ENCODE measurements at regions not wholly inside any gene's neighbourhood (a gene's known extent, or its start where the extent isn't known, plus 50 kb on each side); places are given as distances from the start of the nearest gene placed in this dataset.

GRCh38 chr12:67002720-67003119, 266.4 kb upstream of the CAND1 start:
- H3K9me3 ChIP-seq (ENCODE audit: control insufficient read depth, low read length): no peaks in the 10 kb centered on the region
- intact Hi-C loops (cut with DNase I): no loop called here
- WGBS, 2 donors: 56 to 75% methylated on average over 2 of the region's 2 CpGs
- H3K27ac ChIP-seq (ENCODE audit: low read depth in 1 of 2, low read length in 2 of 2): no peak overlapping the region
- DNase-seq (no peak), ATAC-seq (ENCODE audit: low FRiP score) (no peak)
- no peaks in the 10 kb centered on the region for H3K36me3 ChIP-seq (ENCODE audit: control insufficient read depth in 1 of 2, insufficient read depth in 2 of 2, low read length in 1 of 2)
- H3K4me1 ChIP-seq (ENCODE audit: control insufficient read depth in 1 of 2, insufficient read depth in 2 of 2, low read length in 2 of 2): no peaks in the 10 kb centered on the region
- H3K4me3 ChIP-seq (ENCODE audit: low read length in 2 of 2): no peak overlapping the region
- no peaks in the 10 kb centered on the region for H3K27me3 ChIP-seq (ENCODE audit: control insufficient read depth in 1 of 2, insufficient read depth in 2 of 2, low read length in 1 of 2)

DNA sequence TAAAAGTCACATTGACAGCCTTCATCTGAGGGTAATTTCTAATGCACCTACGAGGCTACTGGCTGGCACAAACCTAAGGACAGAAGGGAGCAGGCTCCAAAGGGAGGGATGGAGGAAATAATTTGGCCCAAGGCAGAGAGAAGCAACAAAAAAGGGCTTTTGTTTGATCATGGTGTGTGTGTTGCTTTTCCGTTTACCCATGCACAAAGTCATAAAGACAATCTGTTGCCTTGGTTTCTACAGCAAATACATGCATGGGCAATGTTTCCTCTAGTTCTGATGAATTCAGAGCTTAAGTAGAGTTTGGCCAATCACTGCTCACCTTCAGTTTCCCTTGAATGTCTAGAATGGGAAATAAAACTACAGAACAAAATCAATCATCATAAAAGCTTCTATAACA, 262.5 kb upstream of the CAND1 start:
- no peaks in the 10 kb centered on the region for H3K36me3 ChIP-seq (ENCODE audit: control insufficient read depth in 1 of 2, insufficient read depth in 2 of 2, low read length in 1 of 2)
- 63 to 81% methylated on average over 2 of the region's 2 CpGs for WGBS, 2 donors
- no peak for ATAC-seq (ENCODE audit: low FRiP score)
- H3K4me3 ChIP-seq (ENCODE audit: low read length in 2 of 2): no peak overlapping the region
- DNase-seq: no peak
- H3K27me3 ChIP-seq (ENCODE audit: control insufficient read depth in 1 of 2, insufficient read depth in 2 of 2, low read length in 1 of 2): no peaks in the 10 kb centered on the region
- no peaks in the 10 kb centered on the region for H3K4me1 ChIP-seq (ENCODE audit: control insufficient read depth in 1 of 2, insufficient read depth in 2 of 2, low read length in 2 of 2)
- H3K27ac ChIP-seq (ENCODE audit: low read depth in 1 of 2, low read length in 2 of 2): no peak overlapping the region
- intact Hi-C loops (cut with DNase I): no loop called here
- no peaks in the 10 kb centered on the region for H3K9me3 ChIP-seq (ENCODE audit: control insufficient read depth, low read length)

DNA sequence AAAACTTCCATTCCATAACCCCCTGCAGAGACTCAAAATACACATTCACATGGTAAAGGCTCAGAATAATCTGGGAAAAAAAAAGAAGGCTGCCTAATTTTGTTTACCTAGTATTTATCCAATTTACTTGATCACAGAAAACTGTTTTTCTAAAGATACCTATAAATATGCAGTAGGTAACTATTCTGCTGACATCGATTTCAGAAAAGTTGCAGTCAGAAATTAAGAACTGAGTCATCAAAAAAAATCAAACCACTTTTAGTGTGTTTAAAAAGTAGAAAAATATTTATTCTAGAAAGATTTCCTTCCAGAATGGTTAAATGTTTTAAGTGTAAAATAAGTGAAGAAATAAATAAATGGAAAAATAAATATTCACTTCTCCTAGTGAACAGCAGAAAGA, 254.5 kb upstream of the CAND1 start:
- Histone ChIP-seq H3K36me3 (ENCODE audit: control insufficient read depth in 1 of 2, insufficient read depth in 2 of 2, low read length in 1 of 2) (no peaks in the 10 kb centered on the region), H3K27ac (ENCODE audit: low read depth in 1 of 2, low read length in 2 of 2) (no peak overlapping the region), H3K4me1 (ENCODE audit: control insufficient read depth in 1 of 2, insufficient read depth in 2 of 2, low read length in 2 of 2) (no peaks in the 10 kb centered on the region), H3K9me3 (ENCODE audit: control insufficient read depth, low read length) (peaks cover 3% of the 10 kb centered on the region), H3K4me3 (ENCODE audit: low read length in 2 of 2) (no peak overlapping the region), H3K27me3 (ENCODE audit: control insufficient read depth in 1 of 2, insufficient read depth in 2 of 2, low read length in 1 of 2) (no peaks in the 10 kb centered on the region)
- WGBS, 2 donors: 68 to 82% methylated on average over 1 of the region's 1 CpG
- no peak for ATAC-seq (ENCODE audit: low FRiP score)
- no peak for DNase-seq
- intact Hi-C loops (cut with DNase I): no loop called here

- Histone ChIP-seq H3K27me3 (ENCODE audit: control insufficient read depth in 1 of 2, insufficient read depth in 2 of 2, low read length in 1 of 2) (no peaks in the 10 kb centered on the region), H3K4me1 (ENCODE audit: control insufficient read depth in 1 of 2, insufficient read depth in 2 of 2, low read length in 2 of 2) (no peaks in the 10 kb centered on the region), H3K36me3 (ENCODE audit: control insufficient read depth in 1 of 2, insufficient read depth in 2 of 2, low read length in 1 of 2) (no peaks in the 10 kb centered on the region), H3K4me3 (ENCODE audit: low read length in 2 of 2) (no peak overlapping the region), H3K9me3 (ENCODE audit: control insufficient read depth, low read length) (peaks cover 3% of the 10 kb centered on the region), H3K27ac (ENCODE audit: low read depth in 1 of 2, low read length in 2 of 2) (no peak overlapping the region)
- intact Hi-C loops (cut with DNase I): no loop called here
- ATAC-seq (ENCODE audit: low FRiP score) (no peak), DNase-seq (no peak)
- WGBS, 2 donors: 96 to 97% methylated on average over 5 of the region's 5 CpGs
These were observed 251.1 kb upstream of the CAND1 start for GRCh38 chr12:67018105-67018504.

DNA sequence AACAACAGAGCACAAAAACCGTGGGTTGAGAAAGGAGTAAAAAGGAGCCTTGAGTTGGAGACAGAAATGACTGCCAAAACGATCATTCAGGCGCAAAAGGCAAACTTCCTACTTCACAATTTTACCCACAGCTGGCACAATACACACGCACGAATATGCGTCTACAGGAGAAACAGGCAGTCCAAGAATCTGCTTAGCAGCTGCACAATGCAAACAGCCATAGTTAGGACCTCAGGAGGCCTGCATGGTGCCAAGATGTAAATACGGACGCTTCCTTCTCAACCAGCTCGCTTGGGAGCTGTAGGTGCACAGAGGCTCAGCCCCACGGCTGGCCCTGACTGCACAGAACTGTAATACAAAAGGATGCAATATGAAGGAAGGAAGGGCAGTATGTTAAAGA, 250.1 kb upstream of the CAND1 start:
- DNase-seq: no peak
- H3K27ac ChIP-seq (ENCODE audit: low read depth in 1 of 2, low read length in 2 of 2): no peak overlapping the region
- H3K4me1 ChIP-seq (ENCODE audit: control insufficient read depth in 1 of 2, insufficient read depth in 2 of 2, low read length in 2 of 2): no peaks in the 10 kb centered on the region
- H3K27me3 ChIP-seq (ENCODE audit: control insufficient read depth in 1 of 2, insufficient read depth in 2 of 2, low read length in 1 of 2): no peaks in the 10 kb centered on the region
- no peak overlapping the region for H3K4me3 ChIP-seq (ENCODE audit: low read length in 2 of 2)
- intact Hi-C loops (cut with DNase I): no loop called here
- ATAC-seq (ENCODE audit: low FRiP score): no peak
- H3K36me3 ChIP-seq (ENCODE audit: control insufficient read depth in 1 of 2, insufficient read depth in 2 of 2, low read length in 1 of 2): no peaks in the 10 kb centered on the region
- peaks cover 3% of the 10 kb centered on the region for H3K9me3 ChIP-seq (ENCODE audit: control insufficient read depth, low read length)
- 16 to 22% methylated on average over 10 of the region's 10 CpGs for WGBS, 2 donors

DNA sequence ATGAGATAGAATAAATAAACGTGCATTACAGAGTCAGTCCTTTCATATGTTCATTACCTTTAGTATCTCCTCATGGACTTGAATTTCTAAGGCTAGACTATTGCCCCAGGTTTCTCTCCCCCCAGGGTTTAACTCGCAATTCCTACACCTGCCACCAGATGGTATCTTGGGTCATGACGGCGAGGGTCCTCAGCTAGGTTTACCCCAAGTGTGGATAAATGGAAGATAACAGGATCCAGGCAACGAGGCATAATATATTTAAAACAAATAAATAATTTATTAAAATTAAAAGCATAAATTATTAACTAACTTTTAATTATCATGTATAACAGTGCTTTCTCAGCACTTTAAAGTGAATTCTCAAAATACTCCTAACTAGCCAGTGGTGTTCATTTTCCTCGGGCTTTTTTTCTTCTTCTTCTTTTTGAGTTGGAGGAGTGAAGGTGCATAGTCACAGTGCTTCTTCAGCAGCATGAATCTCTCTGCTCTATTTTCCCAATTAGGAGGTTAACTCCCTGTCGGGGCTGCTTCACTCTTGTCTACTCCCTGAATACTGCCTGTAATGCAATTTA, 243.5 kb upstream of the CAND1 start:
- no peaks in the 10 kb centered on the region for H3K4me1 ChIP-seq (ENCODE audit: control insufficient read depth in 1 of 2, insufficient read depth in 2 of 2, low read length in 2 of 2)
- ATAC-seq (ENCODE audit: low FRiP score): no peak
- WGBS, 2 donors: 41 to 45% methylated on average over 7 of the region's 7 CpGs
- intact Hi-C loops (cut with DNase I): no loop called here
- H3K27me3 ChIP-seq (ENCODE audit: control insufficient read depth in 1 of 2, insufficient read depth in 2 of 2, low read length in 1 of 2): no peaks in the 10 kb centered on the region
- no peak overlapping the region for H3K4me3 ChIP-seq (ENCODE audit: low read length in 2 of 2)
- DNase-seq: no peak
- H3K27ac ChIP-seq (ENCODE audit: low read depth in 1 of 2, low read length in 2 of 2): no peak overlapping the region
- H3K9me3 ChIP-seq (ENCODE audit: control insufficient read depth, low read length): no peaks in the 10 kb centered on the region
- no peaks in the 10 kb centered on the region for H3K36me3 ChIP-seq (ENCODE audit: control insufficient read depth in 1 of 2, insufficient read depth in 2 of 2, low read length in 1 of 2)

DNA sequence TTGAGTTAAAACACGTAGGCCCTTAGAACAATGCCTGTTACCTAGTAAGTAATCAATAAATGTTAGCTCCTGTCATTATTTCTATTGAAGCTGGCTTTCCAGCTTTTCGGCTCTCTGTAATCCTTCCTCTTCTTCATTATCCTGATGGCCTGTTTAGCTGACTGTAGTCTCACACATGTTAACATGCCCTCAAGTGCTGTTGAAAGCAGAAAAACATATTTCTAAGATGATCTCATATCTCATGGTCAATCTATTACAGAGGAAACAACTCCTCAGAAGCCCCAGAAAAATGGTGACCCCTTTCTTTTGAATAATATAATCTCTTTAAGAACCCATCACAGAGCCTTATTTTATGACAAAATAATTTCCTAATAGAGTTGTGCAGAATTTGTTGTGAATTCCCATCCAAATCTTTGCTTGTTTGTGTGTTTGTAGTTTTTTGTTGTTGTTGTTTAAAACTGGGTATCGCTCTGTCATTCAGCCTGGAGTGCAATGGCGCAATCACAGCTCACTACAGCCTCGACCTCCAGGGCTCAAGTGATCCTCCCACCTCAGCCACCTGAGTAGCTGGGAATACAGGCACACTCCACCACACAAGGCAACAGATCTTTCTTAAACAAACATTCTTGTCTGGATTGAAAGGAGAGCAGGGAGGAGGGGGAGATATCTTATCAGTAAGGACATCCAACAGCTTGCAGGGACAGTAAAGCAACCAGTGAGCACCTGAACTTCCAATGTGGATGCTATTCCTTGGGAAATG, 242.5 kb upstream of the CAND1 start:
- DNase-seq (no peak), ATAC-seq (ENCODE audit: low FRiP score) (no peak)
- Histone ChIP-seq H3K36me3 (ENCODE audit: control insufficient read depth in 1 of 2, insufficient read depth in 2 of 2, low read length in 1 of 2) (no peaks in the 10 kb centered on the region), H3K9me3 (ENCODE audit: control insufficient read depth, low read length) (no peaks in the 10 kb centered on the region), H3K27ac (ENCODE audit: low read depth in 1 of 2, low read length in 2 of 2) (no peak overlapping the region), H3K27me3 (ENCODE audit: control insufficient read depth in 1 of 2, insufficient read depth in 2 of 2, low read length in 1 of 2) (no peaks in the 10 kb centered on the region), H3K4me1 (ENCODE audit: control insufficient read depth in 1 of 2, insufficient read depth in 2 of 2, low read length in 2 of 2) (no peaks in the 10 kb centered on the region), H3K4me3 (ENCODE audit: low read length in 2 of 2) (no peak overlapping the region)
- 84 to 85% methylated on average over 5 of the region's 5 CpGs for WGBS, 2 donors
- intact Hi-C loops (cut with DNase I): no loop called here

DNA sequence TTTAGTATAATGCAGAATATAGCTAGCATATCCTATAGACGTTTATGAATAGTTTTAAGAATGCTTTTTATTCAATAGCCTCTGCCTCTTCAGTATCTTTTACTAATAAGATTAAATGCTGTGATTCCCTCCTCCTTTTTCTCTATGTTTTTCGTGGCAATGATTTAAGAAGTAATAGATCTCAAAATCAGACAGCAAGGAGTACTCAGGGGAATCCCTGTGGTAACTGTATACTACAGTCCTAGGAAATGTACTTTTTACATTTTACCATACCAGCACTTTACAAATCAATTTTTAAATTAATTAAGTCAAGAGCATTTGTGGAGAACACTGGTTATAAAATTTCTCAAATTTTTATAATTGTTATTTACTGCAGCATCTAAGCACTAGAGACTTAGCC, 240.6 kb upstream of the CAND1 start:
- 52 to 56% methylated on average over 2 of the region's 2 CpGs for WGBS, 2 donors
- ATAC-seq (ENCODE audit: low FRiP score) (no peak), DNase-seq (no peak)
- intact Hi-C loops (cut with DNase I): no loop called here
- H3K27ac ChIP-seq (ENCODE audit: low read depth in 1 of 2, low read length in 2 of 2): no peak overlapping the region
- H3K27me3 ChIP-seq (ENCODE audit: control insufficient read depth in 1 of 2, insufficient read depth in 2 of 2, low read length in 1 of 2): no peaks in the 10 kb centered on the region
- no peaks in the 10 kb centered on the region for H3K9me3 ChIP-seq (ENCODE audit: control insufficient read depth, low read length)
- H3K4me3 ChIP-seq (ENCODE audit: low read length in 2 of 2): no peak overlapping the region
- no peaks in the 10 kb centered on the region for H3K4me1 ChIP-seq (ENCODE audit: control insufficient read depth in 1 of 2, insufficient read depth in 2 of 2, low read length in 2 of 2)
- H3K36me3 ChIP-seq (ENCODE audit: control insufficient read depth in 1 of 2, insufficient read depth in 2 of 2, low read length in 1 of 2): no peaks in the 10 kb centered on the region

GRCh38 chr12:67034110-67034879, 234.9 kb upstream of the CAND1 start:
- ATAC-seq (ENCODE audit: low FRiP score) (no peak), DNase-seq (no peak)
- WGBS, 2 donors: 47 to 51% methylated on average over 7 of the region's 7 CpGs
- Histone ChIP-seq H3K4me1 (ENCODE audit: control insufficient read depth in 1 of 2, insufficient read depth in 2 of 2, low read length in 2 of 2) (no peaks in the 10 kb centered on the region), H3K9me3 (ENCODE audit: control insufficient read depth, low read length) (no peaks in the 10 kb centered on the region), H3K27ac (ENCODE audit: low read depth in 1 of 2, low read length in 2 of 2) (no peak overlapping the region), H3K4me3 (ENCODE audit: low read length in 2 of 2) (no peak overlapping the region), H3K36me3 (ENCODE audit: control insufficient read depth in 1 of 2, insufficient read depth in 2 of 2, low read length in 1 of 2) (no peaks in the 10 kb centered on the region), H3K27me3 (ENCODE audit: control insufficient read depth in 1 of 2, insufficient read depth in 2 of 2, low read length in 1 of 2) (no peaks in the 10 kb centered on the region)
- intact Hi-C loops (cut with DNase I): no loop called here
